ENCODE measurements at regions not wholly inside any gene's neighbourhood (a gene's known extent, or its start where the extent isn't known, plus 50 kb on each side); places are given as distances from the start of the nearest gene placed in this dataset.

- TF ChIP-seq CTCFL (IDR thresholded peaks at IDR 0.05; ENCODE audit: borderline replicate concordance, insufficient read depth, low read depth, low read length, poor library complexity, severe bottlenecking) (no peak), SREBF1 (IDR thresholded peaks at IDR 0.05; ENCODE audit: borderline replicate concordance, low read depth, low read length) (no peak), JUNB (CRISPR knock-in tag; conservative IDR thresholded peaks at IDR 0.05) (no peak), ZNF133 (CRISPR knock-in tag; IDR thresholded peaks at IDR 0.05) (no peak), ZNF239 (CRISPR knock-in tag; IDR thresholded peaks at IDR 0.05) (no peak), ARID4B (CRISPR knock-in tag; IDR thresholded peaks at IDR 0.05) (no peak)
Observed at GRCh38 chr15:93190238-93190637, 101.2 kb upstream of the RGMA start (continued).

All from K562 (cell line).